ENCODE measurements at regions not wholly inside any gene's neighbourhood (a gene's known extent, or its start where the extent isn't known, plus 50 kb on each side); places are given as distances from the start of the nearest gene placed in this dataset.

DNA sequence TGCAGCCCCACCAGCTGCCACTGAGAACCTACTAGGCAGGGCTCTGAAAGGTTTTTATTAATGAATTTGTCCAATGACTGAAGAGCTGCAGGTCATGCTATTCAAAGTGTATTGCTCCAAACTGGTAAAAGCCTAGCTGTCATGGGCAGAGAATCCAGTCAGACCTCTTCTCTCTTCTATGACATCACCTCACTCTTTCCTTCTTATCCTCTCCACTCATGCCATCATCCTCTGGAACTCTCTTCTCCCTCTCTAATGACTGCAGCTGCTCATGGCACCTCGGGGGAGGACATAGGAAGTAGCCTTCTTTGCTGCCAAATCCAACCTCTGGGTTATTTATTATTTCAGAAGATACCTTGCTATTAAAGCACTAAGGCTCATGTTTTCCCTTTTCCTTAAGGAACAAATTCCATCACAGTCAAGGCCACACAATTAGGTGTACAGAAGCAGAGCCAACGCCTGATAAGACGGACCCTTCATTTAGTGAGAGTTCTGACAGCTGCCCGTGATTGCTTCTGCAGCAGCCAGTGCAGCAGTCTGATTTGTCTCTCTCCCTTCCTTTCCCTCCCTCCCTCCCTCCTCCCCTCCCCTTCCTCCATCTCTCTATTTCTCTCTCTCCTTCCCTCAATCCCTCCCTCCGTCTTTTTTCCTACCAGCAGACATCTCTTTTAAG lies 87.0 kb upstream of the ONECUT1 start:
- no peak for DNase-seq (ENCODE audit: low spot score)

DNA sequence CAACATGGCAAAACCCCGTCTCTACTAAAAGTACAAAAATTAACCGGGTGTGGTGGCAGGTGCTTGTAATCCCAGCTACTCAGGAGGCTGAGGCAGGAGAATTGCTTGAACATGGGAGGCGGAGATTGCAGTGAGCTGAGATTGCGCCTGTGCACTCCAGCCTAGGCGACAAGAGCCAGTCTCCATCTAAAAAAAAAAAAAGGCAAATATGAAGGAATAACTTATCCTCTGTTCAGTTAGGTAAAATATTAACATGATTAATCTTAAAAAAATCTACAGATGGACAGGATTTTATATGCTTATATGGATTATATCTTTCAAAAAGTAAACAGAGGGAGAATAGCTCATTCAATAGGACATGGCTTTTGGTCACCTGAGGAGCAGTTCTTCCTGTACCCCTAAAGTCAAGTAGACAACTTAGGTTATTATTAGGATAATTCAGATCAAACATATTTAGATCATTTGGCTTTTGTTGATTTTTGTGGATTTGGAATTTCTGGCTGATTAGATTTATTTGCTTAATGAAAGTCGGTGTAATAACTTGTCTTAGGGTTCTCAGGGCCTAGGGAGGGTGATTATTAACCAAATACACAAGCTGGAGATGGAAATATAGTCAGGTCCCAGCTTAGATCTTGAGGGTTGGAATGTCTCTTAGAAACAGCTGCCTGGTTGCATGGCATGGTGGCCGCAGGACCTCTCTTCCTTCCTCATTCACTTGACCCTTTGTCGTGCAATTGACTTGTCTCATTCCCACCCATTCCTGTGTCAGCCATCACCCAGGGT lies 82.1 kb upstream of the ONECUT1 start:
- DNase-seq (ENCODE audit: low spot score), result no peak

DNA sequence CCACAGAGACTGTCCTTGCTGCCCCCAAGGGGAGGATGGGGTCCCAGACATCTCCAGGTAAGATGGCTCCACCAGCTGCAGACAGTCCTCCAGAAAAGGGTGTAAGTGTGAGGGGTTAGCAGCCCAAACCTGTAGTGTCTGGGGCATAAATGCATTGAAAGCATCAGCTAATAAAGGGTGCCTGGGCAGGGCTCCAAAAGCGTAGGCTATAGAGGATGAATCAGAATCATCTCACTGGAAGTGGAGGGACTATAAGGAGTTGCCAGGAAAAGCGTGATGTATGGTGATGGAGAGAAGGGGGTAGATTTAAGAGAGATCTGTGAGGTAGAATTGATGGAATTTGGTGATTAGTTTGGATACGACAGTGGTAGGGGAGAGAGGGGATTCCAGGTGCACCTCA lies 79.9 kb upstream of the ONECUT1 start:
- DNase-seq (ENCODE audit: low spot score), result no peak

DNA sequence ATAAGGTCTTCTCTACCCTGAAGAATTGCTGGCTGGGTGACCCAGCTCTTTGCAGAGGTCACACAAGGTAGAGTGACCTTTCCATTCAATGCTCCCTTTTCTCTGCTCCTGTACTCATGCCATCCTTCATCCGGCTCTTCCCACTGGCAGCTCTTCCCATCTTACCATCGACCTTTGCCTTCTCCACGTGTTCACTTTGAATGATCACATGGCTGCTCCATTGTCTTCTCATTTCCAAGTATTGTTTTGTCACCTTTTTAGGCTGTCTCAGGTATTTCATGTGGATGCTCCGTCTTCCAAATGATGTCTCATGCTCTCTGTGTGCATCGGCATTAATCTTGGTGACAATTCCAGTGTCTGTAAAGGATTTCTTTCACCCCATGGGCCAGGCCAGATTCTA lies 76.6 kb upstream of the ONECUT1 start:
- DNase-seq (ENCODE audit: low spot score), result no peak

DNA sequence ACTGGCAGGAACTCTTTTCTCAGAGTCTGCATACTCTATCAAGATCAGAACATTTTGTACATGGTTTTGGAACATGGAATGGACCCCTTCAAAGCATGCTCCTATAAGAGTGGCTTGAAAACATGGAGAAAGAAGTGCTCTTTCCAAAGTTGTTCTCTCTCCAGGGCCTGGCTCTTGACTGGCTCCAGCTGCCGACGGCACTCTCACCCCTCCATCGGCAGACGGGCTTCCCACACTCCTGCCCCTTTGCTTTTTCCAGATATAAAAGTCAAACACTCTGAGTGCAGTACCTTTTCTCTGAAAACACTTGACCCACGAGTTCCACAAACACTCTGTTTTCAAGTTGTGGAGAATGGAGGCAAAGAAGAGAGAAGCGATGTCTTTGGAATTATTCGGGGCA lies 72.5 kb upstream of the ONECUT1 start:
- DNase-seq (ENCODE audit: low spot score), result no peak

DNA sequence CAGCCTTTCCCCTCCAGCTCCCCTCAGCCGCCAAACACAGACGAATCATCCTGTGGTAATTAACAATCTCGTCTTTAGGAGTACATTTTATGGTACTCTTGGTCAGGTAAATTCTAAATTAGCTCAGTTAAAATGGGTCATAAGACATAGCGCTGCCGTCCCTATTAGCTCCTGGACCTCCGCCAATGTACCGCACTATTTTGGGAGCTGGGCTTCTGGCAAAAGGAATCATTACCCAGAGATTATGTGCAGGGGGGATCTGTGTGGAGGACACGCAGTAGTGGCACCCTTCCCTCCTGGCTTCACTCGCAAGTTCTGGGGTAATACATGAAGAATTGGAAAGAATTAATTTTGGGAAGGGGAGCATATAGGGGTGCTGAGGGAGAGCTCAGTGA lies 68.6 kb upstream of the ONECUT1 start:
- DNase-seq (ENCODE audit: low spot score), result no peak

DNA sequence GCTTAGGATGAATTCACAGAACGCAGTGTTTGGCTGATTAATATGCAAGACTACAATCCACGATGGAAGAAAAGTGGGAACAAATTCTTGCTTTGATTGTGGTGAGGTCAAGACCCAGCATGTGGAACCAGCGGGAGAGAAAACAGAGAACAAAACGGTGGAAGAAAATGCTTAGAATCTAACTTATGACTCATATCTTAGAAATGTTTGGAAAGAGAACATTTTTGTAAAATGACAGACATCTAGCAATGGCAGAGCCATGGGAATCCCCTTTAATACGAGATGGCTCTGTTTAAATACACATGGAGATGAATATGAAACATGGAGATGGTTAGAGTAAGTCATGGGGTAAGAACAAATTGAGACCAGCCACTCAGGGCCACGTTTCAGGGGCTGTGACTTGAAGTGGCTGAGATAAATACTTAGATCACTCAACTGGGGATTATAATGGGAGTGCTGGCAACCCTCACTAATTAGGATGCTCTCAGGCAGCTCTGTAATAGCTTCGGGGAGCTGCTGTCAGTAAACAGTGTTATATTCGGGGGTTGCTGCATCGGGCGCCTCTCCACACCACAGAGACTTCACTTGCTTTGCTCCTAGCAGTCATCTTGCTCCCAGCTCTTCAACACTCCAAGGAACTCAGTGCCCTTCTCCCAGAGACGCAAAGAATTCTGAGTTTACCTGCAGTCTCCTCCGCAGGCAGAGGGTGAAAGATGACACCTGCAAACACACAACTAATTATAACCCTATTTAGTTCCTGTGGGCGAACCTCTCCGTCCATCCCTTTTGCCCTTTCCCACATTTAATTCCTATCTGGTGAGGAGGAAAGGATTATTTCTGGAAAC lies 68.0 kb upstream of the ONECUT1 start:
- no peak for DNase-seq (ENCODE audit: low spot score)

DNA sequence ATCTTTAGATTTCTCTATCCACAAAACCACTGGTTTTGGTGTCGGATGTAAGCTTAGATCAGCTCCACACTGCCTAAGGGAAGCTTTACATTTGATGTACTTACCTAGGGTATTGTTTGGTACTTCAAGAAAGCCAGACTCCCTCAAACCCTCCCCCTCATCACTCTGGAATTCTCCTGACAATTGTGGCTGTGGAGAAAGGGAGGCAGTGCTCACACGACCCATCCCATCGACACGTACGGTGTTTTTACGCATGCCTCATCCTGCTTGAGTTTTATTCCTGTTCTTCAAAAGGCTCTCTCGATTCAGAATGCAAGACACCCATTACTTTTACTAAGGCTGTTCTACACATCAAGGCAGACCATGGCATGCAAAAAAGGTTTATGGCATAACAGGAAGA lies 67.3 kb upstream of the ONECUT1 start:
- DNase-seq (ENCODE audit: low spot score), result no peak

DNA sequence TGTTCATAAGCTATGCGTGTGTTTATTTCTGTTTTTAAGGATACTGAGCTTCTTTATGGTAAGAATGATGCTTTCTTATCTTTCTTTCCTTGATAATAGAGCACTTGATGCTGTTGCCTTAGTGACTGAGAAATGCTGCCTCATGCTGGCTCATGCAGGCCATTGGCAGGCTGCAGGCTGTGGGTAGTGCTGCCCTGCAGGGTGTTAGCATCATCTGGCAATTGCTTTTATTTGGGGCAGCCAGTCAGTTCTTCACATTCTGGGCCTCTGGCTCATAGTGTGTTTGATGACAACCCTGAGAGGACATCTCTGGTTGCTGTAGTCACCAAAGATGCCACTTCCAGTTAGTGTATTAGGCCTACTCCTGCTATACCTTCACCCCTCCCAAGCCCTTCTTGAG lies 66.2 kb upstream of the ONECUT1 start:
- no peak for DNase-seq (ENCODE audit: low spot score)

DNA sequence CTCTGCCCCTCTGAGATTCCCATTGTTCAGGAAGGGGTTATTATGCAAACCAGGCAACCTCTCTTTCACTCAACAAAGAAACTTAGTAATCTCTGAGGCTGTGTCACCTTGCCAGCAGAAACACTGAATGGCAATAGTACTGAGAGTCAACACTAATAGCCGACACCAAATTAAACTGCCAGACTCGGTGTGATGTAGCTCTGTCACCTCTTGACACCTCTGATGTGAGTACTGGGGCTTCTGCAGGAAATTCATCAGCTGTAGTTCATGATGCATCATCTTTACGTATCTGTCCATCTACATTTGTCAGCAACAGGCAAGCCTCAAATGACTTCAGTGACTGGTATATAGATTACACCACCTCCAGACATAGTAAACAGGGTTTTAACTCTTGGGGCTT lies 65.0 kb upstream of the ONECUT1 start:
- DNase-seq (ENCODE audit: low spot score), result no peak

DNA sequence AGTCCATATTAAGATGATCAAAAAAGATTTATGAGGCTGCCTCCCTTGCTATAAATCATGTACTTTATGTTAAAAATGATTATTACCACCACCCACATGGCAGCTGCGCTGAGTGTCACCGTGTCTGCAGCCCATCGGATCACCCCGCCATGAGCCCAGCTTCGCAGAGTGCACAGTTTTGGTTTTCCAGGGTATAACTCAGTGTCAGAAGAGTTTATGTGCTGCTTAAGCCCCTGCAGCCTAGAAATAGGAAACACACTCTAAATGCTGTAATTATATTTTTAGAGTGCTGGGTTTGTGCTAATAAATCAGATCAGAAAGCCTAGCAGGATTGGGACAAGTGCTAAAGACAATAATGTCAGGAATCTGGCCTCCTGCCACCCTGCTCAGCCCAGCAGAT lies 54.7 kb upstream of the ONECUT1 start:
- DNase-seq (ENCODE audit: low spot score), result no peak

Measured in LoVo (cell line).